HPDE6-E6E7 (cell line): ENCODE measurements at regions not wholly inside any gene's neighbourhood (a gene's known extent, or its start where the extent isn't known, plus 50 kb on each side); places are given as distances from the start of the nearest gene placed in this dataset.
"Not testable (repeated sequence)": the region's sequence is repeated elsewhere in the genome, so short reads cannot be mapped to it uniquely, and the experiment has no call there.

ENCODE experiments used
- DNase-seq: peaks from one replicate; pipeline ENCODE4 v3.0.0; 2011; ENCODE audit warnings: missing footprints; ENCODE audit errors: extremely low spot score

DNA sequence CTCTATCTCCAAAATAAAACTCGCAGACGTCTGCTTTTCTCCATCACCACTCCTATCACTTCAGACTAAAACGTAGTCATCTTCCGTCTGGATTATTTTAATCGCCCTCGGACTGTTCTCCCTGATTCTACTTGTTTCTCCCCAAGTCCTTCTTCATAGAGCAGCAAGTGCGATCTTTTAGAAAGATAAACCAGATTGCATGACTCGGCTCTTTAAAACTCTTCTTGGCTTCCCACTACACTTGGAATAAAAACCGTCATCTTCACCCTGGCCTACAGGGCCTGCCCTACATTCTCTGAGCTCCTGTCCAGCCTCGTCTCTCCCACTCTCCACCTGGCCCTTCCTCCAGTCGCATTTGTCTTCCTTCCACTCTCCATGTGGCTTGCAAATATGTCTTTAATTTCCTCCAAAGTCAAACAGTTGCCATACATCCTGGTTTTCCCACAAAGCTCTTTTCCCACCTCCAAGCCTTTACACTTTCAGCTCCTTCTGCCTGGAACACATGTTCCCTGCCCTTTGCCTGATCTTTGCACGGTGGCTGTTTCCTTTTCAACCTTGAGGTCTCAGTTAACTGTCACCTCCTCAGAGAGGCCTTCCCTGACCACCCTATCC is 70.5 kb upstream of the DHX40 start:
- no peak for DNase-seq

GRCh38 chr17:59496178-59496577 is 69.2 kb upstream of the DHX40 start:
- DNase-seq, result no peak

- DNase-seq, result no peak
Measured at GRCh38 chr17:59498530-59499307, 66.7 kb upstream of the DHX40 start.

DNA sequence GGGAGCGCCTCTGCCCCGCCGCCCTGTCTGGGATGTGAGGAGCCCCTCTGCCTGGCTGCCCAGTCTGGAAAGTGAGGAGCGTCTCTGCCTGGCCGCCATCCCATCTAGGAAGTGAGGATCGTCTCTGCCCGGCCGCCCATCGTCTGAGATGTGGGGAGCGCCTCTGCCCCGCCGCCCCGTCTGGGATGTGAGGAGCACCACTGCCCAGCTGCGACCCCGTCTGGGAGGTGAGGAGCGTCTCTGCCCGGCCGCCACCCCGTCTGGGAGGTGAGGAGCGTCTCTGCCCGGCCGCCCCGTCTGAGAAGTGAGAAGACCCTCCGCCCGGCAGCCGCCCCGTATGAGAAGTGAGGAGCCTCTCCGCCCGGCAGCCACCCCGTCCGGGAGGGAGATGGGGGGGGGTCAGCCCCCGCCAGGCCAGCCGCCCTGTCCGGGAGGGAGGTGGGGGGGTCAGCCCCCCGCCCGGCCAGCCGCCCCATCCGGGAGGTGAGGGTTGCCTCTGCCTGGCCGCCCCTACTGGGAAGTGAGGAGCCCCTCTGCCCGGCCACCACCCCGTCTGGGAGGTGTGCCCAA is 65.2 kb upstream of the DHX40 start:
- not testable (repeated sequence) for DNase-seq

- DNase-seq, result no peak
Measured at GRCh38 chr17:59501690-59502089, 63.7 kb upstream of the DHX40 start.

- DNase-seq, result no peak
Measured at GRCh38 chr17:59502800-59503199, 62.6 kb upstream of the DHX40 start.

GRCh38 chr17:59503500-59503899 is 61.9 kb upstream of the DHX40 start:
- DNase-seq, result no peak

GRCh38 chr17:59504821-59505220 is 60.6 kb upstream of the DHX40 start:
- DNase-seq, result no peak

GRCh38 chr17:59505610-59506276 is 59.7 kb upstream of the DHX40 start:
- peak; percentile 54 for DNase-seq

GRCh38 chr17:59506894-59507726 is 58.3 kb upstream of the DHX40 start:
- no peak for DNase-seq

DNA sequence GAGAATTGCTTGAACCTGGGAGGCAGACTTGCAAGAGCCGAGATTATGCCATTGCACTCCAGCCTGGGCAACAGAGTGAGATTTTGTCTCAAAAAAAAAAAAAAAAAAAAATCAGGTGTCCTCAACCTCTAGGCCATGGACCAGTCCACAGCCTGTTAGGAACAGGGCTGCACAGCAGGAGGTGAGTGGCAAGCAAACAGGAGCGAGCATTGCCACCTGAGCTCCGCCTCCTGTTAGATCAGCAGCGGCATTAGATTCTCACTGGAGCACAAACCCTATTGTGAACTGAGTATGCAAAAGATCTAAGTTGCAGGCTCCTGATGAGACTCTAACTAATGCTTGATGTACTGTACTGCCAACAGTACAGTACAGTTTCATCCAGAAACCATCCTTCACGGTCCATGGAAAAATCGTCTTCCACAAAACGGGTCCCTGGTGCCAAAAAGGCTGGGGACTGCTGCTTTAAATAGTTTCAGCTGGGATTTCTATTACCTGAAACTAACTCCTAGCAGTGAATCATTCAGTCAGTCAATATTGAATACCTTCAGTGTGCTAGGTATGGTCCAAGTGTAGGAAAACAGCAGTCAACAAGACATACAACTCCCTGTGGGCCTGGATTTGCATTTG is 56.3 kb upstream of the DHX40 start:
- no peak for DNase-seq

GRCh38 chr17:59510611-59511010 is 54.8 kb upstream of the DHX40 start:
- DNase-seq, result no peak

DNA sequence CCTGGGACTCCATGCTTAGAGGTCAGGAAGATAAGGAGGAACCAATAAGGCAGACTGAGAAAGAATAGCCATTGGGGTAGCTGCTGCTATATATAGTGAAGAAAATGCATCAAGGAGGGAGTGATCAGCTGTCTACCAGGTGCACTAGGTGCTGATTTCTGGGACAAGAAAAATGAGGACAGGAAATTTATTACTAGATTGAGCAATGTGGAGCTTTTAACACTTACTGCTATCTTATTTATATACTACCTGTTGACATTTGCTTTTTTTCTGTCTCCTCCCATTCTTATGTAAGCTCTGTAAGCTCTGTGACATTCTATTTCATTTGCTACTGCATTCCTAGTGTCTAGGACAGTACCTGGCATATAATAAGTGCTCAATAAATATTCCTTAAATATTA is 53.7 kb upstream of the DHX40 start:
- no peak for DNase-seq

GRCh38 chr17:59512844-59513385 is 52.5 kb upstream of the DHX40 start:
- no peak for DNase-seq

DNA sequence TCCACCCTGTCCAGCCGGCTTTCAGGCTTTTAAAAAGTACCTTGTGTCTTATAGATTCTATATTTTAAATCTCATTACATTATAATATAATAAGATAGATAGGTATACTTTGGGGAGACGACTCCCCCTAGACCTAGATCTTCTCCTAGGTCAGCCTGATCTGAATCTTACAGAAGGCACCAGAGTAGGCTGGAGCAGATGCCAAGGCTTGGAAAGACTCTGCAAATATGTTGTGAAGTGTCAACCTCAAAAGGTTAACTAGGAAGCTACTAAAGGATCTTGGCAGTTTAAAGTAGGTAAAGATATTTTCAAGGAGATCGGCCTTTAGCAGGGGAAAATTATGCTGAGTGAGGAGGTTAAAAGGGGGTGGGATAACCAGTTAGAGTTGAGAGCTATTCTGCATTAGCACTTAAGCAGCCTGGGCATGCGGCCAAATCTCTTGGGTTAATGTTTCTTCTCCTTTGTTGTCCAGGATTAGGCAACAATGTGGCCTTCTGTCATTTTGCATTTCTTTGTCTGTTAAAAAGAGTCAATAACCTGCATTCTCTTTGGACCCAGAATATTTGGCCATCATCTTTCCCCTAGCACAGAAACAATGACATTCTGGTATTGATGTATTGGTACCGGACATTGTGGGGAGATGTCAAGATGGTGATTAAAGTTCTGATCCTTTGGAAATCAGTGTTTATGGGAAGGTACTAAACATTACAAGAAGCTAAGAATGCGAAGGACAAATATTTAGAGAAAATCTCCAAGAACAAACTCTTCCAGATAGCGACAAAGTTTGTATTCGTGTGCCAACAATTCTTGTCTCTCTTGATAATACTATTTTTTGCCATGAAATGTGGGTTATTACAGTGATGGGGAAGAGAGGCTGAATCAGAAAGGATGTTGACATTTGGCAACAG is 51.2 kb upstream of the DHX40 start:
- DNase-seq, result peak; percentile 29
